Fibroblast of pulmonary artery (primary cell): ENCODE measurements at regions not wholly inside any gene's neighbourhood (a gene's known extent, or its start where the extent isn't known, plus 50 kb on each side); places are given as distances from the start of the nearest gene placed in this dataset.

Experiments used
- DNase-seq: peaks from one replicate; pipeline ENCODE4 v3.0.0-alpha.2; 2010; ENCODE audit warnings: low read depth
- H3K4me3 ChIP-seq: replicated peaks from 2 replicates; pipeline ENCODE4 v1.5.1; 2011; ENCODE audit warnings: low read depth, mild to moderate bottlenecking, control low read depth, low read length, moderate library complexity
- TF ChIP-seq, protein P1 (sequence below): IDR thresholded peaks from 2 replicates; pipeline ENCODE4 v1.5.1; 2011; ENCODE audit warnings: mild to moderate bottlenecking, control low read depth, low read length, inconsistent platforms; ENCODE audit errors: missing control alignments

DNA sequence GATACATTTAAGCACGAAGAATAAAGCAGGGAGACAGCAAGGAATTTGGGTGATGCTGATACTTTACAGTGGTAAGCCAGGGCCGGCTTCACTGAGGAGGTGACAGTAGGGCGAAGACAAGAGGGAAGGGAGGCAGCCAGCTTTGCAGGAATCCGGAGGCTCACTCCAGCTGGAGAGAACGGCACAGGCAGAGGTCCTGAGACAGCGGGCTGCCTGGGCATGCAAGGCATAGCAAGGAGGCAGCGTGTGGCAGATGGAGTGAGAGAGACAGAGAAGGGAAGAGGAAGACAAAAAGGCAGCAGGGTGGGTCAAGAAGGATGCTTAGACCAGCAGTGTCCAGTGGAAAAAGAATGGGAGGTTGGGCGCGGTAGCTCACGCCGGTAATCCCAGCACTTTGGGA lies 83.2 kb upstream of the WASF3 start:
- DNase-seq = no peak
- TF ChIP-seq, protein P1, sequence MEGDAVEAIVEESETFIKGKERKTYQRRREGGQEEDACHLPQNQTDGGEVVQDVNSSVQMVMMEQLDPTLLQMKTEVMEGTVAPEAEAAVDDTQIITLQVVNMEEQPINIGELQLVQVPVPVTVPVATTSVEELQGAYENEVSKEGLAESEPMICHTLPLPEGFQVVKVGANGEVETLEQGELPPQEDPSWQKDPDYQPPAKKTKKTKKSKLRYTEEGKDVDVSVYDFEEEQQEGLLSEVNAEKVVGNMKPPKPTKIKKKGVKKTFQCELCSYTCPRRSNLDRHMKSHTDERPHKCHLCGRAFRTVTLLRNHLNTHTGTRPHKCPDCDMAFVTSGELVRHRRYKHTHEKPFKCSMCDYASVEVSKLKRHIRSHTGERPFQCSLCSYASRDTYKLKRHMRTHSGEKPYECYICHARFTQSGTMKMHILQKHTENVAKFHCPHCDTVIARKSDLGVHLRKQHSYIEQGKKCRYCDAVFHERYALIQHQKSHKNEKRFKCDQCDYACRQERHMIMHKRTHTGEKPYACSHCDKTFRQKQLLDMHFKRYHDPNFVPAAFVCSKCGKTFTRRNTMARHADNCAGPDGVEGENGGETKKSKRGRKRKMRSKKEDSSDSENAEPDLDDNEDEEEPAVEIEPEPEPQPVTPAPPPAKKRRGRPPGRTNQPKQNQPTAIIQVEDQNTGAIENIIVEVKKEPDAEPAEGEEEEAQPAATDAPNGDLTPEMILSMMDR = no peak
- H3K4me3 ChIP-seq = no peak overlapping the region

DNA sequence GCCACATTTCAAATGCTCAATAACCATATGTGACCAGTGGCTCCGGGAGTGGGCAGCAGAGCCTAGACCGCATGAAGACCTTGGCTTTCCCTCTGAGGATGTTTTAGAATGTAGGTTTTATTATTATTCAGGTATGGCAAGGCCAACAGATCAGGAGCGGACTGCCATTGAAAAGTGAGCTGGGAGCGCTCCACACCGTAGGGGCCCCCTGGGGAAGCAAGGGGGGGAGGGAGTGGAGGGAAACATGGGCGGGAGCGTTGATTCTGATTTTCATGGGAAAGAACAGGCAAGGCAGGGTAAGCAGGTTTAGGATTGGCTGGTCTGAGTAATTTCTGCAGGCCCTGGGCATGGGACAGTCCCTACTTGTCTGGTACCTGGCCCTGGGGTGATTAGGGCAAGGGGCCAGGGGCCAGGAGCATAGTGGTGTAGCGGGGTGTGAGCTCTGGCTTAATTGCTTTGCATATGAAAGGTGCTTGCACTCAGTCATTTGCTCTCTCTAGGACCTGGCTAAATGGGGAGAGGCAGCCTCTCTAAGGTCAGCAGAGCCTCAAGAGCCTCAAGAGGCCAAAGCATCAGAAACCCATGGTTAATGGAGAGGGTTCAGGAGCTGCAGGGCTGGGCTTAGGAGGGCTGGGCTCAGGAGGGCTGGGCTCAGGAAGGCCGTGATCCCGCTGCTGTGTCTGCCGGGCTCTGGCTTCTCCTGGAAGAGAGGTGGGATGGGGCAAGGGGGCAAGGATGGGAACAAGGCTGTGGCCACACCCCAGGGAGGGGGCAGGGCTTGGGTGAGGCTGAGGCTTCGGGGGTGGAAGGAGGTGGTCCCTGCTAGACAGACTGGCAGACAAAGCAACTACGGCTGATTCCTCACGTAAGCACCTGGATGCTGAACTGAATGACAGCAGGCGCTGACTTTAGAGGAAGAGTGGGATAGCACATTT lies 82.0 kb upstream of the WASF3 start:
- TF ChIP-seq, protein P1 = no peak
- no peak overlapping the region for H3K4me3 ChIP-seq
- DNase-seq = no peak

DNA sequence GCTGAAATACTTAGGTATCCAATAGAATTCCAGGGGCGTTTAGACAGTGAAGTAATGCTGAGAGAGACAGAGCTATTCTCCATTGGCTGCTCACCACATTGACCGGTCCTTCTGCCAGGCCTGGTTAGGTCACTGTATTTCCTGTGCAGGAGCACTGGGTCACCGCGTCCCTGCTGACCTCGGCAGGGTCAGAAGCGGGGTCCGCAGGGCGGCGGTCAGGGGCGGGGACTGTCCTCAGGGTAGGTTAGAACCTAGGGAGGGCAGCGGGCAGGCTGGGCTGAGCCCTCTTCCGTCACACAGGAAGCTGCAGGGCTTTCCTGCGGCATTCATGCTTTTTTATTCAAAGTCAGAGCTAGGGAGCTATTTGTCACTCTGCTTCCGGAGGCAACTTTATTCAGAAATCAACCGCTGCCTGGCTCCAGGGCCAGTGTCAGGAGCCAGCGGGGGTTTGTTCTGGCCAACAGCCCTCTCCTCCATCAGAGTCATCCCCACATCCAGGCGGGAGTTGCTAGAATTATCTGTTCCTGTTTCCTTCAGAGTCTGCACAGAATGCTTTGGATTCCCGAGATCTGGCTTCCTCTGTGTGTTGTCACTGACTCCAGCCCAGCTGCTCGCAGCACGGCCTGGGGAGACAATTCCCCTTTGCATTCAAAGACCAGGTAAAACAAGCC lies 81.2 kb upstream of the WASF3 start:
- peak; percentile 32 for DNase-seq
- TF ChIP-seq, protein P1 = no peak
- H3K4me3 ChIP-seq = peak overlapping the region; percentile 34

DNA sequence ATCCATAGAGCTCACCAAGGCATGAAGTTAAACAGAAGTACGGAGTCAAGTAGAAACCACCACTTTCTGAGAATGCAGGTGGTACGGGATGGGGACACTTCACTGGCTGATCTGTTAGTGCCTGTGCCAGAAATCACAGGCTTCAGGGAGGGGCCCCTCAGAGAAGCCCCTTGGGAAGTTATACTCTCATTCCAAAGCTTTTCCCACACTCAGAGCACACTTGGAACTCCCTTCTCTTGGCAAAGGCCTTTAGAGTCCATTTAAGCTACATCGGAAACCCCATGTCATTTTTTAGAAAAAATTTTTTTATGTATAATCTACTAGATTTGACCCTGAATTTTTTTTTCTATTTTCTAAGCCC lies 80.7 kb upstream of the WASF3 start:
- TF ChIP-seq, protein P1 = no peak
- no peak for DNase-seq
- H3K4me3 ChIP-seq = no peak overlapping the region

DNA sequence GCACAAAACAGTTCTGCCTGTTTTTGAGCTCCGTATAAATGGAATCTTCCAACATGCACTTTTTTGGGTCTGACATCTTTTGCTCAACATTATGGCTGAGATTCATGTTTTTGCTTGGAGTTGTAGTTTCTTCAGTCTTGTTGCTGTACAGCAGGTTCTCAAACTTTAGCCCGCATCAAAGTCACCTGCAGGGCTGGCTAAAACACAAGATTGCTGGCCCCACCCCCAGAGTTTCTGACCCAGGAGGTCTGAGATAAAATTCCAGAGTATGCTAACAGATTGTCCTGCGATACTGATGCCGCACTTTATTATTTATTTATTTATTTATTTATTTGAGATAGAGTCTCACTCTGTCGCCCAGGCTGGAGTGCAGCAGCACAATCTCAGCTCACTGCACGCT lies 79.8 kb upstream of the WASF3 start:
- DNase-seq = no peak
- H3K4me3 ChIP-seq = no peak overlapping the region

DNA sequence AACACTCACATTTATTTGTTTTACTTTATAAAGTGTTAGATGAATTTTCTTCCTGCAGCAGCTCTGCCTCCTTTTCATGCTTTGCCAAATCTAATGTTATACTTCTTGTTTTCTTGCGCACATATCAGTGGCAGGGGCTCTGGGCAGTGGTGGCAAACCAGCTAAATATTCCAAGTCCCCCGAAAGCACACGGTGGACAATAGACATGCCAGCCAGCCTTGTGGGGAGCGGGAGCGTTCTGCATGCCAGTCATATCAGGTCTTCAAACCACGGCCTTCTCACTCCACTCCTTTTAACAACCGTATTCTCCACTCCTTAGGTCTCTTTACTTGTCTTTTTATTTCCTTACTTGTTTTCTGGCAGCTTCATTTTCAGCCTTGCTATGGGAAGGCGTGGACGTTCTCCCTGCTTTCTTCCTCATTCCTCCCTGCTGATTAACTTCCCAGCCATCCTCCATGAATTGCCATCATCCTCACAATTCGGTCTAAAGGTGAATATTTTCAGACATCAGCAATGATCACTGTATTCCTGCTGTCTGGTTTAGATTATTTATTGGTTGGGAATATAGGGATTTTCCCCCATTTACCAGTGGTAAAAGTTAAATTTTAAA lies 77.1 kb upstream of the WASF3 start:
- peak; percentile 21 for DNase-seq

More for the DNA sequence above, 79.8 kb upstream of the WASF3 start:
- TF ChIP-seq, protein P1 = no peak

More for the DNA sequence above, 77.1 kb upstream of the WASF3 start:
- TF ChIP-seq, protein P1 = no peak
- H3K4me3 ChIP-seq = no peak overlapping the region
